Glutamatergic neuron (in vitro differentiated cells): ENCODE measurements at regions not wholly inside any gene's neighbourhood (a gene's known extent, or its start where the extent isn't known, plus 50 kb on each side); places are given as distances from the start of the nearest gene placed in this dataset.

Experiments
- DNase-seq: peaks from one replicate; pipeline ENCODE4 v3.0.0; 2022
- H3K27ac Mint-ChIP-seq: one replicate; pipeline ENCODE4 v1.8.0; 2020; ENCODE audit warnings: mild to moderate bottlenecking, mixed read lengths, inconsistent platforms; ENCODE audit not compliant: unreplicated experiment
- H3K27me3 Mint-ChIP-seq: one replicate; pipeline ENCODE4 v1.8.0; 2020; ENCODE audit warnings: mild to moderate bottlenecking, moderate library complexity, mixed read lengths, inconsistent platforms; ENCODE audit not compliant: unreplicated experiment
- H3K36me3 Mint-ChIP-seq: one replicate; pipeline ENCODE4 v1.8.0; 2020; ENCODE audit warnings: mild to moderate bottlenecking, mixed read lengths, inconsistent platforms; ENCODE audit not compliant: unreplicated experiment
- H3K4me1 Mint-ChIP-seq: one replicate; pipeline ENCODE4 v1.8.0; 2020; ENCODE audit warnings: mild to moderate bottlenecking, low read depth, mixed read lengths, inconsistent platforms; ENCODE audit not compliant: unreplicated experiment
- H3K4me3 Mint-ChIP-seq: one replicate; pipeline ENCODE4 v1.8.0; 2020; ENCODE audit warnings: mild to moderate bottlenecking, mixed read lengths, inconsistent platforms; ENCODE audit not compliant: unreplicated experiment
- H3K9me3 Mint-ChIP-seq: one replicate; pipeline ENCODE4 v1.8.0; 2020; ENCODE audit warnings: mild to moderate bottlenecking, moderate library complexity, mixed read lengths, inconsistent platforms; ENCODE audit not compliant: unreplicated experiment
- TF ChIP-seq, protein P1 (sequence below): fragments of 200-600 bp; sonication (generic); IDR thresholded peaks from one replicate; pipeline ENCODE4 v1.5.0; 2021; ENCODE audit not compliant: partially characterized antibody, unreplicated experiment

- TF ChIP-seq, protein P1, sequence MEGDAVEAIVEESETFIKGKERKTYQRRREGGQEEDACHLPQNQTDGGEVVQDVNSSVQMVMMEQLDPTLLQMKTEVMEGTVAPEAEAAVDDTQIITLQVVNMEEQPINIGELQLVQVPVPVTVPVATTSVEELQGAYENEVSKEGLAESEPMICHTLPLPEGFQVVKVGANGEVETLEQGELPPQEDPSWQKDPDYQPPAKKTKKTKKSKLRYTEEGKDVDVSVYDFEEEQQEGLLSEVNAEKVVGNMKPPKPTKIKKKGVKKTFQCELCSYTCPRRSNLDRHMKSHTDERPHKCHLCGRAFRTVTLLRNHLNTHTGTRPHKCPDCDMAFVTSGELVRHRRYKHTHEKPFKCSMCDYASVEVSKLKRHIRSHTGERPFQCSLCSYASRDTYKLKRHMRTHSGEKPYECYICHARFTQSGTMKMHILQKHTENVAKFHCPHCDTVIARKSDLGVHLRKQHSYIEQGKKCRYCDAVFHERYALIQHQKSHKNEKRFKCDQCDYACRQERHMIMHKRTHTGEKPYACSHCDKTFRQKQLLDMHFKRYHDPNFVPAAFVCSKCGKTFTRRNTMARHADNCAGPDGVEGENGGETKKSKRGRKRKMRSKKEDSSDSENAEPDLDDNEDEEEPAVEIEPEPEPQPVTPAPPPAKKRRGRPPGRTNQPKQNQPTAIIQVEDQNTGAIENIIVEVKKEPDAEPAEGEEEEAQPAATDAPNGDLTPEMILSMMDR: no peak
- peaks cover 6% of the 10 kb centered on the region for H3K4me1 Mint-ChIP-seq
- no peak overlapping the region for H3K4me3 Mint-ChIP-seq
- no peaks in the 10 kb centered on the region for H3K27me3 Mint-ChIP-seq
- H3K36me3 Mint-ChIP-seq: no peaks in the 10 kb centered on the region
- DNase-seq: no peak
- no peaks in the 10 kb centered on the region for H3K9me3 Mint-ChIP-seq
- no peak overlapping the region for H3K27ac Mint-ChIP-seq
Observed at GRCh38 chr7:130989101-130989795, 255.2 kb upstream of the KLF14 start.

GRCh38 chr7:130990178-130990832 lies 256.3 kb upstream of the KLF14 start:
- Mint-ChIP-seq H3K27ac (no peak overlapping the region), H3K36me3 (no peaks in the 10 kb centered on the region), H3K4me1 (peaks cover 7% of the 10 kb centered on the region), H3K4me3 (no peak overlapping the region), H3K9me3 (no peaks in the 10 kb centered on the region), H3K27me3 (no peaks in the 10 kb centered on the region)
- TF ChIP-seq, protein P1: no peak
- no peak for DNase-seq

- no peak for DNase-seq
- no peaks in the 10 kb centered on the region for H3K27me3 Mint-ChIP-seq
- H3K4me3 Mint-ChIP-seq: no peak overlapping the region
- TF ChIP-seq, protein P1: no peak
- H3K27ac Mint-ChIP-seq: no peak overlapping the region
- H3K9me3 Mint-ChIP-seq: no peaks in the 10 kb centered on the region
- no peaks in the 10 kb centered on the region for H3K36me3 Mint-ChIP-seq
- peaks cover 4% of the 10 kb centered on the region for H3K4me1 Mint-ChIP-seq
Observed at GRCh38 chr7:130993671-130994365, 259.8 kb upstream of the KLF14 start.

- TF ChIP-seq, protein P1: no peak
- no peaks in the 10 kb centered on the region for H3K27me3 Mint-ChIP-seq
- no peak overlapping the region for H3K4me3 Mint-ChIP-seq
- H3K9me3 Mint-ChIP-seq: no peaks in the 10 kb centered on the region
- H3K36me3 Mint-ChIP-seq: no peaks in the 10 kb centered on the region
- peaks cover 4% of the 10 kb centered on the region for H3K4me1 Mint-ChIP-seq
- DNase-seq: no peak
- no peak overlapping the region for H3K27ac Mint-ChIP-seq
Observed at GRCh38 chr7:130994378-130995115, 260.5 kb upstream of the KLF14 start.
